K562 (cell line): ENCODE measurements at regions not wholly inside any gene's neighbourhood (a gene's known extent, or its start where the extent isn't known, plus 50 kb on each side); places are given as distances from the start of the nearest gene placed in this dataset.

Experiments used
- ATAC-seq: fragments of 200-7000 bp; cut with Tn5 transposase; 3 replicates; pipeline ENCODE4 v1.9.1; 2020; ENCODE audit warnings: moderate library complexity
- BruUV-seq: library from RNA; stranded (reverse); fragments of 400-500 nt; replicated peaks from 2 replicates; lab custom pipeline; 2021; lab: Mats Ljungman, UMichigan
- CTCF ChIA-PET: fragments of 300-600 bp; formaldehyde crosslinking; extraction: SDS; loops from one replicate; lab custom pipeline; 2021; ENCODE audit warnings: low intra/inter-chr PET ratio; lab: Yijun Ruan, JAX
- POLR2A ChIA-PET: fragments of 300-600, 350-650 bp; sonication (Branson Sonifier 250); formaldehyde crosslinking; extraction: SDS; loops from one replicate; lab custom pipeline; 2021; ENCODE audit warnings: antibody characterized with exemption, inconsistent platforms; lab: Yijun Ruan, JAX
- DNase-seq, 4 experiments: peaks; one replicate each; pipeline versions ENCODE4 v3.0.0 to v3.0.0-alpha.2; 2011 to 2018; ENCODE audit warnings: low spot score in 3 of 4, mixed read lengths in 3 of 4; ENCODE audit errors: extremely low read depth in 1 of 4
- FAIRE-seq: peaks from 2 replicates; lab custom pipeline; 2011; peaks lifted over from hg19 to GRCh38; lab: Jason Lieb, UNC
- H2AFZ ChIP-seq: 2 replicates; pipeline ENCODE4 v1.6.0; 2011; ENCODE audit warnings: low read depth, low read length, control low read depth, inconsistent platforms
- H3K27ac ChIP-seq: fragments of 200-600 bp; 3 replicates; pipeline ENCODE4 v1.8.0; 2011; ENCODE audit warnings: low read depth, mild to moderate bottlenecking, control low read depth, inconsistent platforms, low read length, moderate library complexity, mixed read lengths; ENCODE audit errors: extremely low read depth
- H3K27me3 ChIP-seq, 2 experiments: fragments of 300-600 bp in 1 of 2; 2 replicates in 1 of 2; 3 replicates in 1 of 2; pipeline versions ENCODE4 v1.6.0 to v1.8.0; 2011; ENCODE audit warnings: inconsistent platforms in 2 of 2, low read length in 2 of 2, mild to moderate bottlenecking in 1 of 2, mixed read lengths in 1 of 2, moderate library complexity in 1 of 2; ENCODE audit not compliant: control insufficient read depth in 2 of 2, insufficient read depth in 2 of 2
- H3K36me3 ChIP-seq: fragments of 300-600 bp; 3 replicates; pipeline ENCODE4 v1.8.0; 2011; ENCODE audit warnings: mild to moderate bottlenecking, low read length, inconsistent platforms; ENCODE audit not compliant: control insufficient read depth, insufficient read depth
- H3K4me1 ChIP-seq, 2 experiments: fragments of 200-600 bp in 1 of 2; replicated peaks in 1 of 2; 2 replicates in 1 of 2; 3 replicates in 1 of 2; pipeline versions ENCODE4 v1.5.1 to v1.8.0; 2011; ENCODE audit warnings: inconsistent platforms in 2 of 2, low read length in 2 of 2, mild to moderate bottlenecking in 1 of 2, mixed read lengths in 1 of 2, moderate library complexity in 1 of 2; ENCODE audit not compliant: control insufficient read depth in 2 of 2, insufficient read depth in 2 of 2
- H3K4me2 ChIP-seq: 2 replicates; pipeline ENCODE4 v1.6.1; 2011; ENCODE audit warnings: low read length, control low read depth, inconsistent platforms, mixed read lengths; ENCODE audit not compliant: insufficient read depth
- H3K4me3 ChIP-seq: fragments of 200-600 bp; sonication (generic), shearing (Covaris generic); 2 replicates; pipeline ENCODE4 v1.5.1; 2016; ENCODE audit warnings: control low read depth, inconsistent platforms
- H3K79me2 ChIP-seq: fragments of 200-600 bp; 3 replicates; pipeline ENCODE4 v1.8.0; 2011; ENCODE audit warnings: low read length, inconsistent platforms; ENCODE audit not compliant: control insufficient read depth, insufficient read depth
- H3K9ac ChIP-seq, 2 experiments: 2 replicates each; pipeline versions ENCODE4 v1.6.0 to v1.6.1; 2011; ENCODE audit warnings: low read depth in 2 of 2, low read length in 2 of 2, control low read depth in 1 of 2, inconsistent platforms in 1 of 2, mild to moderate bottlenecking in 1 of 2, mixed read lengths in 1 of 2; ENCODE audit not compliant: insufficient read depth in 1 of 2
- H3K9me1 ChIP-seq: one replicate; pipeline ENCODE4 v1.6.0; 2011; ENCODE audit warnings: inconsistent platforms, mild to moderate bottlenecking, low read length, moderate library complexity; ENCODE audit not compliant: control insufficient read depth, insufficient read depth
- H3K9me3 ChIP-seq: replicated peaks from 2 replicates; pipeline ENCODE4 v1.5.1; 2011; ENCODE audit warnings: low read depth, low read length, inconsistent platforms; ENCODE audit not compliant: control insufficient read depth, insufficient read depth
- H4K20me1 ChIP-seq: replicated peaks from 2 replicates; pipeline ENCODE4 v1.6.1; 2011; ENCODE audit warnings: low read length, inconsistent platforms, mixed read lengths; ENCODE audit not compliant: control insufficient read depth, insufficient read depth
- C11orf30 ChIP-seq: fragments of 450-650 bp; IDR thresholded peaks from 2 replicates; pipeline ENCODE4 v1.6.1; 2016; ENCODE audit warnings: low read depth, mild to moderate bottlenecking
- HEY1 ChIP-seq: fragments of 250-450 bp; sonication (Bioruptor Pico); IDR thresholded peaks from 2 replicates; pipeline ENCODE4 v1.5.0; 2020; ENCODE audit warnings: mild to moderate bottlenecking, moderate library complexity, borderline replicate concordance
- LARP7 ChIP-seq: fragments of 450-650 bp; IDR thresholded peaks from 2 replicates; pipeline ENCODE4 v1.6.1; 2016
- NRF1 ChIP-seq, 2 experiments: fragments of 450-650 bp; IDR thresholded peaks in 1 of 2; conservative IDR thresholded peaks in 1 of 2; 2 replicates each; pipeline ENCODE4 v1.6.1; 2014; ENCODE audit warnings: mild to moderate bottlenecking in 2 of 2
- NUFIP1 ChIP-seq: fragments of 450-650 bp; IDR thresholded peaks from 2 replicates; pipeline ENCODE4 v1.6.1; 2018; ENCODE audit not compliant: partially characterized antibody
- ZNF140 ChIP-seq: fragments of 250-450 bp; sonication (Bioruptor Pico); IDR thresholded peaks from 2 replicates; pipeline ENCODE4 v1.8.0; 2021; ENCODE audit warnings: moderate library complexity, mild to moderate bottlenecking, inconsistent platforms
- ZNF184 ChIP-seq: sonication (generic); formaldehyde crosslinking; IDR thresholded peaks from 2 replicates; pipeline ENCODE4 v1.5.0; 2020; ENCODE audit warnings: missing genetic modification reagents
- ZNF217 ChIP-seq: sonication (generic); formaldehyde crosslinking; IDR thresholded peaks from 2 replicates; pipeline ENCODE4 v1.8.0; 2022; ENCODE audit warnings: mild to moderate bottlenecking, missing genetic modification reagents
- ZNF436 ChIP-seq: fragments of 250-450, 450-650 bp; sonication (Bioruptor Pico); formaldehyde crosslinking; IDR thresholded peaks from 2 replicates; pipeline ENCODE4 v1.7.0; 2020; ENCODE audit warnings: mild to moderate bottlenecking
- WGBS: fragments of 100-300 bp; shearing (Covaris generic); methylation state at CpG from one replicate; pipeline ENCODE4 v1.1.6; 2016; ENCODE audit warnings: low coverage, mixed read lengths; ENCODE audit not compliant: insufficient coverage; ENCODE audit errors: missing lambda C conversion rate; 5-methylcytosine and 5-hydroxymethylcytosine counted together
- in situ Hi-C: fragments of 300-500 bp; cut with MboI; formaldehyde crosslinking; loops from 4 replicates; pipeline ENCODE4 v1.15.0; 2018; ENCODE audit warnings: inconsistent platforms, mixed read lengths
- intact Hi-C: fragments of 100-400 bp; cut with micrococcal nuclease; formaldehyde crosslinking; loops from 2 replicates; pipeline ENCODE4 v1.14.2; 2022
- TF ChIP-seq, protein P1 (sequence below): fragments of 250-450 bp; sonication (Bioruptor Pico); IDR thresholded peaks from 2 replicates; pipeline ENCODE4 v1.4.0; 2020; ENCODE audit warnings: borderline replicate concordance

DNA sequence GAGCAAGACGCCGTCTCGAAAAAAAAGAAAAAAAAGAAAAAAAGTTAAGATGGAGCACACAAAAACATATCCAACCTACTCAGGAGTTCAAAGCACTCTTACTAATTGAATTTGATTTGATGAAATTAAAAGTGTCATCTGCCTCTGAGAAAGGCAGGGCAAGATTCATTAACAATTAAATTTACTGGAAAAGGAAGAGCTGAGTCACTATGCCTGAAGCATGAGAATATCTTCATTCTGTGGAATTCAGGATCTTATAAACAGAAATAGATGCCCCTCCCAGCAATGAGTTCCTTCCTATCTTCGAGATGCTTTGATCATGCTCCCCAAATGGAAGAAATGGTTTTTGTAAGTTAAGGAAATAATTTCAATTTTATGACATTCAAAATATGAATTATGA, 61.0 kb upstream of the ST3GAL6 start (continued):
- TF ChIP-seq C11orf30 (no peak), LARP7 (no peak), ZNF140 (CRISPR knock-in tag) (no peak)

DNA sequence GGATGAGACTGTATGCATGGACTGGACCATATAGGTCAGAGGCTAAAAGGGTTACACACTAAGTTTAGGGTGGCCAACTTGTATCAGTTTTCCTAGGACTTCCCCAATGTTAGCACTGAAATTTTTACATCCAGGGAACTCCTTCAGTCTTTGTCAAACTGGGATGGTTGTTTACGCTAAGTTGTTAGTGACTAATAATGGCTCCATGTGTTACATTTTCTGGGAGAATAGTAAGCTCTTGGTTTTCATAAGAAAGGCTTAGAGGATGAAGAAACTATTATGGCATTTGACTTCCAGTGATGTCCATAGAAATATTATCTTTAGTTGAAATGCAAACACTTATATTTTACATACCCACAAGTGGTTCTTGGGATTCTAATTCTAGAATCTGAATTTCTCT, 57.9 kb upstream of the ST3GAL6 start:
- H3K4me2 ChIP-seq: no peak overlapping the region
- no peak overlapping the region for H3K27ac ChIP-seq
- ATAC-seq (no peak), DNase-seq (no peak), FAIRE-seq (no peak)
- H3K9me1 ChIP-seq: no peaks in the 10 kb centered on the region
- ChIA-PET CTCF (no interaction called here), POLR2A (interaction anchor here (0.9 kb wide), 1 partner anchor 202 kb away, joined by 3 read pairs; no protein-coding TSS in a partner anchor)
- no peaks in the 10 kb centered on the region for H4K20me1 ChIP-seq
- H2AFZ ChIP-seq: no peak overlapping the region
- H3K4me3 ChIP-seq: no peak overlapping the region
- H3K36me3 ChIP-seq: no peaks in the 10 kb centered on the region
- H3K79me2 ChIP-seq: no peaks in the 10 kb centered on the region
- no peaks in the 10 kb centered on the region for H3K9me3 ChIP-seq
- H3K9ac ChIP-seq: no peak overlapping the region
- TF ChIP-seq NRF1 (conservative IDR thresholded peaks at IDR 0.05 in 1 of 2, IDR thresholded peaks at IDR 0.05 in 1 of 2): no peak
- TF ChIP-seq NUFIP1: no peak
- TF ChIP-seq, protein P1, sequence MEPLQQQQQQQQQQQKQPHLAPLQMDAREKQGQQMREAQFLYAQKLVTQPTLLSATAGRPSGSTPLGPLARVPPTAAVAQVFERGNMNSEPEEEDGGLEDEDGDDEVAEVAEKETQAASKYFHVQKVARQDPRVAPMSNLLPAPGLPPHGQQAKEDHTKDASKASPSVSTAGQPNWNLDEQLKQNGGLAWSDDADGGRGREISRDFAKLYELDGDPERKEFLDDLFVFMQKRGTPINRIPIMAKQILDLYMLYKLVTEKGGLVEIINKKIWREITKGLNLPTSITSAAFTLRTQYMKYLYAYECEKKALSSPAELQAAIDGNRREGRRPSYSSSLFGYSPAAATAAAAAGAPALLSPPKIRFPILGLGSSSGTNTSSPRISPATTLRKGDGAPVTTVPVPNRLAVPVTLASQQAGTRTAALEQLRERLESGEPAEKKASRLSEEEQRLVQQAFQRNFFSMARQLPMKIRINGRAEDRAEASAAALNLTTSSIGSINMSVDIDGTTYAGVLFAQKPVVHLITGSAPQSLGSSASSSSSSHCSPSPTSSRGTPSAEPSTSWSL (CRISPR knock-in tag): no peak
- no peak for TF ChIP-seq ZNF436 (CRISPR knock-in tag)
- TF ChIP-seq ZNF184 (CRISPR knock-in tag): no peak
- TF ChIP-seq ZNF217 (CRISPR knock-in tag): no peak
- TF ChIP-seq HEY1 (CRISPR knock-in tag): no peak
- no TSS peak for BruUV-seq
- intact Hi-C loops: no loop called here
- no peaks in the 10 kb centered on the region for H3K4me1 ChIP-seq
- in situ Hi-C loops: no loop called here
- WGBS: 0% methylated on average over 1 of the region's 1 CpG
- H3K27me3 ChIP-seq: no peaks in the 10 kb centered on the region; a peak in 1 of 5 replicates
